ENCODE measurements at regions not wholly inside any gene's neighbourhood (a gene's known extent, or its start where the extent isn't known, plus 50 kb on each side); places are given as distances from the start of the nearest gene placed in this dataset.
"Not testable (repeated sequence)": the region's sequence is repeated elsewhere in the genome, so short reads cannot be mapped to it uniquely, and the experiment has no call there.

DNA sequence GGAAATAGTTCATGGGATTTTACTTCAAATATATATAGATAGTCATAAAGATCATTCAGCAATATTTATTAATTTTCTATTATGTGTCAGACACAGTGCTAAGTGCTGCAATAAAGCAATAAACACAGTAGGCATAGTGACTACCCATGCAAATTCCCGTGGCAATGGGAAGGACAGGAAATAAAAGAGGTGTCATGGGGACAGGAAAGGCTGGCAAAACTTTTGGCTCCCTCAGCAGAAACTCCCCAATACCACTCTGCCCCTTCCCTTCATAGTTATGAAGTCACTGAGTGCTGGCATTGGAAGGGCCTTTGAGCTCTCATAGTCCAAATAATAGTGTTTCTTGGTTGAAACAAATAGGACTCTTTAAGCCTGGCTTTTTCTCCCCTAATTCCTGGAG, 104.4 kb upstream of the DPT start:
- Mint-ChIP-seq H3K4me1 (peaks cover 9% of the 10 kb centered on the region), H3K27me3 (no peaks in the 10 kb centered on the region), H3K27ac (no peak overlapping the region), H3K4me3 (no peak overlapping the region), H3K36me3 (ENCODE audit: low read depth) (peaks cover 3% of the 10 kb centered on the region)
- H3K9me3 ChIP-seq (ENCODE audit: control insufficient read depth, low read length, poor library complexity, severe bottlenecking), result no peaks in the 10 kb centered on the region
- ATAC-seq (no peak), DNase-seq (no peak)

DNA sequence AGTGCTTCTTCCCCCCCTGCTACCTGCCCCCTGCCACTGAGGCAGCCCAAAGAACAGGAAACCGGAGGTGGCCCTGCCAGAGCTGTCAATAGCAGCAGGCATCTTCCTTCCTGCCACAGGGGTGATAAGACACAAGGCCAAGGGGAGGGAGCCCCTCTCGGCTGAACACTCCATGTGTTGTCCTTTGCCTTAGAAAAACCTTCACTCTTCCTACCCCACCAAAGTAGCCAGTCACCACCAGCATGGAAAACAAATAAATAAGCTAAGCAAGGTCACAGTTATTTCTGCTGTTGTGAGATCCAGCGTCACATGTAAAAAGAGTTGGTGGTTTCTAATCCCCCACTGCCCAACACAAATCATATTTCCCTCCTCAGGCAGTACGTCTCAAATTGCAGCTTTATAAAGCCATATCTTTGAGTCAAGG, 104.8 kb upstream of the DPT start:
- ATAC-seq, result no peak
- H3K36me3 Mint-ChIP-seq (ENCODE audit: low read depth), result peaks cover 3% of the 10 kb centered on the region
- peaks cover 9% of the 10 kb centered on the region for H3K4me1 Mint-ChIP-seq
- H3K27me3 Mint-ChIP-seq, result no peaks in the 10 kb centered on the region
- no peaks in the 10 kb centered on the region for H3K9me3 ChIP-seq (ENCODE audit: control insufficient read depth, low read length, poor library complexity, severe bottlenecking)
- no peak for DNase-seq
- H3K27ac Mint-ChIP-seq, result no peak overlapping the region
- H3K4me3 Mint-ChIP-seq, result no peak overlapping the region

GRCh38 chr1:168834225-168834872, 105.3 kb upstream of the DPT start:
- ATAC-seq, result no peak
- Mint-ChIP-seq H3K4me1 (peaks cover 9% of the 10 kb centered on the region), H3K27ac (no peak overlapping the region), H3K27me3 (no peaks in the 10 kb centered on the region), H3K36me3 (ENCODE audit: low read depth) (peaks cover 3% of the 10 kb centered on the region), H3K4me3 (no peak overlapping the region)
- no peak for DNase-seq
- H3K9me3 ChIP-seq (ENCODE audit: control insufficient read depth, low read length, poor library complexity, severe bottlenecking), result no peaks in the 10 kb centered on the region

DNA sequence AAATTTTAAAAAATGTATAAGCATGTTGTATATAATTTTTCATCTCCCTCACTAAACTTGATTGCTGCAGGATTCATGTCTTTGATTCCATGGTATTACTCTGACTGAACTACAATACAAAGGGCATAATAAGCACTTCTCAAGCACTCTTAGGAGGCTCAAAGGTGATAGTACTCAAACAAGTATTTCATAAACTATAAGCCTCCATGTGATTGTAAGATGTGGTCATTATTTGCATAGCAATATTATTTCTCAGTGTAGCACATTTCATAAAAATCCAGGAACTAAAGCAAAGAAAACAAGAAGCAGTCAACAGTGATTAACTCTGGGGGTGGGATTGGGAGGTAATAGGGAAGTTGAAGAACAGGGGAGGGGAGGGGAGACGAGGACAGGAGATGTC, 106.2 kb upstream of the DPT start:
- Mint-ChIP-seq H3K4me3 (no peak overlapping the region), H3K27ac (no peak overlapping the region), H3K4me1 (peaks cover 9% of the 10 kb centered on the region), H3K36me3 (ENCODE audit: low read depth) (peaks cover 3% of the 10 kb centered on the region), H3K27me3 (no peaks in the 10 kb centered on the region)
- ATAC-seq (no peak), DNase-seq (no peak)
- H3K9me3 ChIP-seq (ENCODE audit: control insufficient read depth, low read length, poor library complexity, severe bottlenecking), result no peaks in the 10 kb centered on the region

DNA sequence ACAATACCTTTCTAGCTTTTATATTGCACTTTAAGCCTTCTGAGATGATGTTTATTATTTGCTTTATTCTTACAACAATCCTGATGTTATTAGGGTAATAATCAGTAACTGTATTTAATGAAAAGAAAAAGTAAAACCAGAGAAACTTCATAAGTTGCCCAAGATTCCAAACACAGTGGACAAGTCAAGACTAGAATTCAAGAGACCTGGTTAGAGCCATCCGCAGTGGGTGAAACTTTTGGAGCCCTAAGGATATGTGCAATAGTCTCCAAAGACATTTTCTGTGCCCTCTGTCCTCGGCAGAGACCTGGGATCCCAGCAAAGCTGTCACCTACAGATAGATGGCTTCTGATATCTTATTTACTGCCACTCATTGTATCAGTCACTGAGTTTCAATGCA, 106.8 kb upstream of the DPT start:
- ATAC-seq, result no peak
- Mint-ChIP-seq H3K4me1 (peaks cover 9% of the 10 kb centered on the region), H3K27ac (no peak overlapping the region), H3K4me3 (no peak overlapping the region), H3K36me3 (ENCODE audit: low read depth) (peaks cover 3% of the 10 kb centered on the region), H3K27me3 (no peaks in the 10 kb centered on the region)
- no peak for DNase-seq
- no peaks in the 10 kb centered on the region for H3K9me3 ChIP-seq (ENCODE audit: control insufficient read depth, low read length, poor library complexity, severe bottlenecking)

DNA sequence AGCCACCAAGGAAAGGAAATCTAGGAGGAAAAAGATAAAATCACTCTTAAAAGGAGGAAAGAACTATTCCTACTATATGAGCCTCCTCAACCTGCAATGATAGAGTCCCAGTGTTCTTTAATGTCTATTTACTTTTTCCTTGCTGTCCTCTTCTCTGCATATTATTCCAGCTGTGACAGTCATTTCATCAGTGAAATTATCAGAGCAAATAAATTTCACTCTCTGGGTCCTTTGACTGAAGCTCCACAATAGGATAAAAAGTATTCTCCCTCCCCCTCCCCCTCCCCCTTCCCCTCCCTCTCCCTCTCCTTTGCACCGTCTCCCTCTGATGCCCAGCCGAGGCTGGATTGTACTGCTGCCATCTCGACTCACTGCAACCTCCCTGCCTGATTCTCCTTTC, 107.5 kb upstream of the DPT start:
- no peaks in the 10 kb centered on the region for H3K9me3 ChIP-seq (ENCODE audit: control insufficient read depth, low read length, poor library complexity, severe bottlenecking)
- H3K36me3 Mint-ChIP-seq (ENCODE audit: low read depth), result no peaks in the 10 kb centered on the region
- H3K27ac Mint-ChIP-seq, result no peak overlapping the region
- no peaks in the 10 kb centered on the region for H3K27me3 Mint-ChIP-seq
- H3K4me1 Mint-ChIP-seq, result peaks cover 9% of the 10 kb centered on the region
- no peak for ATAC-seq
- no peak for DNase-seq
- no peak overlapping the region for H3K4me3 Mint-ChIP-seq

DNA sequence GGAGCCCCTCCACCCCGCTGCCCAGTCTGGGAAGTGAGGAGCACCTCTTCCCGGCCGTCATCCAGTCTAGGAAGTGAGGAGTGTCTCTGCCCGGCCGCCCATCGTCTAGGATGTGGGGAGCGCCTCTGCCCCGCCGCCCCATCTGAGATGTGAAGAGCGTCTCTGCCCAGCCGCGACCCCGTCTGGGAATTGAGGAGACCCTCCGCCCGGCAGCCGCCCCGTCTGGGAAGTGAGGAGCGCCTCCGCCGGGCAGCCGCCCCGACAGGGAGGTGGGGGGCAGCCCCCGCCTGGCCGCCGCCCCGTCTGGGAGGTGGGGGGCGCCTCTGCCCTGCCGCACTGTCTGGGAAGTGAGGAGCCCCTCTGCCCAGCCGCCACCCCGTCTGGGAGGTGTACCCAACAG, 108.2 kb upstream of the DPT start:
- not testable (repeated sequence) for H3K9me3 ChIP-seq (ENCODE audit: control insufficient read depth, low read length, poor library complexity, severe bottlenecking); H3K27ac Mint-ChIP-seq; DNase-seq; H3K27me3 Mint-ChIP-seq; H3K4me3 Mint-ChIP-seq; ATAC-seq; H3K4me1 Mint-ChIP-seq; H3K36me3 Mint-ChIP-seq (ENCODE audit: low read depth)

DNA sequence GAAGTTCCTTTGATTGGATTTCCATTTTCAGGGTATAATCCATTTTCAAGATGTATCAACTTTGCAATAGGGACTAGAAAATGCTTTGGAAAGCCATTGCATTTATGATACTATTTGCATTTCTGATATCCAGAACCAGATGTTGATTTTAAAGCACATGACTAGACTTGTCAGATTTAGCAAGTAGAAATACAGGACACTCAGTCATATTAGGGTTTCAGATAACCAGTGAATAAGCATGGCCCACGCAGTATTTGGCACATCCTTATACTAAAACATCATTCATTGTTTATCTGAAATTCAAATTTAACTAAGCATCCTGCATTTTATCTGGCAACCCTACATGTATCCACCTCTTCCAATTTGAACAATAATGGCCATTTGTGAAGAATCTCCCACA, 113.3 kb upstream of the DPT start:
- Mint-ChIP-seq H3K36me3 (ENCODE audit: low read depth) (no peaks in the 10 kb centered on the region), H3K4me3 (no peak overlapping the region), H3K4me1 (no peaks in the 10 kb centered on the region), H3K27me3 (peaks cover 14% of the 10 kb centered on the region), H3K27ac (no peak overlapping the region)
- ATAC-seq, result no peak
- DNase-seq, result no peak
- H3K9me3 ChIP-seq (ENCODE audit: control insufficient read depth, low read length, poor library complexity, severe bottlenecking), result no peaks in the 10 kb centered on the region

- Mint-ChIP-seq H3K4me3 (no peak overlapping the region), H3K4me1 (no peaks in the 10 kb centered on the region), H3K36me3 (ENCODE audit: low read depth) (no peaks in the 10 kb centered on the region), H3K27me3 (peaks cover 20% of the 10 kb centered on the region), H3K27ac (no peak overlapping the region)
- DNase-seq (no peak), ATAC-seq (no peak)
- no peaks in the 10 kb centered on the region for H3K9me3 ChIP-seq (ENCODE audit: control insufficient read depth, low read length, poor library complexity, severe bottlenecking)
These were observed 113.9 kb upstream of the DPT start for GRCh38 chr1:168842916-168843315.

DNA sequence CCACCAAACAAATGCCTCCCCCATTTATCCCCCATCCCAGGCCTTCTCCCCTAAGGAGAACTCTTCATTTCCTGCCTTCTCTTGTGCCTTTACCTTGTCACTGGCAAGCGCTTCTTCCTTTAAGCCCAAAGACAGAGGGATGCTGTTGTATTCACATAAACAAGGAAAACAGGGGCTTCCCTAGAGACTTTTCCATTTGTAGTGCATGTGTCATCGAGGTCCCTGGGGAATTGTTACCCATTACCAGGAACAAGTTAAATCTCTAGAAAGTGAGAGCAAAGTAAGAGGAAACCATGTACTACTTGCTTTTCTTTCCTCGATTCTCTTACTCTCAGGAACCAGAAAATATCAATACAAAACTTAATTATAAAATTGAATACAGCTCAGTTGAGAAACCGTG, 114.4 kb upstream of the DPT start:
- Mint-ChIP-seq H3K36me3 (ENCODE audit: low read depth) (no peaks in the 10 kb centered on the region), H3K27ac (no peak overlapping the region), H3K27me3 (peaks cover 25% of the 10 kb centered on the region), H3K4me1 (no peaks in the 10 kb centered on the region), H3K4me3 (no peak overlapping the region)
- DNase-seq, result no peak
- no peaks in the 10 kb centered on the region for H3K9me3 ChIP-seq (ENCODE audit: control insufficient read depth, low read length, poor library complexity, severe bottlenecking)
- ATAC-seq, result no peak

- no peak for ATAC-seq
- Mint-ChIP-seq H3K27me3 (peaks cover 30% of the 10 kb centered on the region), H3K36me3 (ENCODE audit: low read depth) (no peaks in the 10 kb centered on the region), H3K27ac (no peak overlapping the region), H3K4me3 (no peak overlapping the region), H3K4me1 (no peaks in the 10 kb centered on the region)
- H3K9me3 ChIP-seq (ENCODE audit: control insufficient read depth, low read length, poor library complexity, severe bottlenecking), result no peaks in the 10 kb centered on the region
- DNase-seq, result no peak
These were observed 114.9 kb upstream of the DPT start for GRCh38 chr1:168843950-168844349.

DNA sequence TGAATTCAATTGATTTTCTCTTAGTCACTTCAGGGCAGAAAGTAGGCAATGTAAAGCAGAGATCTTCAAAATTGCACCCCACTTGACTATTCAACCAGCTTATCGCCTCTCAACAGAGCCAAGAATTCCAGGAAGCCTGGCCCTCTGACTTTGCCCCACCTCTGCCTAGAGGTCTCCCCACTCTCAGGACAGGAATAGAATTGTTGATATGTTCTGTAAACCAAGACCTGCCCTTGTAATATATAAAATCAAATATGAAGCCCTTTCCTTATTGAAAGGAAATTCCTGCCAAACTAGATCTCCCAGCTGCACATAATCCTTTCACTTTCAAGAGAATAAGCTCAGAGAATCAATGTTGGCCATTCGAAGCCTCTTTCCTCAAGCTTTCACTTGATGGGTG, 116.1 kb upstream of the DPT start:
- Mint-ChIP-seq H3K27me3 (peaks cover 41% of the 10 kb centered on the region), H3K27ac (no peak overlapping the region), H3K4me1 (no peaks in the 10 kb centered on the region), H3K4me3 (no peak overlapping the region), H3K36me3 (ENCODE audit: low read depth) (no peaks in the 10 kb centered on the region)
- no peak for ATAC-seq
- no peak for DNase-seq
- no peaks in the 10 kb centered on the region for H3K9me3 ChIP-seq (ENCODE audit: control insufficient read depth, low read length, poor library complexity, severe bottlenecking)

- H3K4me3 Mint-ChIP-seq, result no peak overlapping the region
- no peaks in the 10 kb centered on the region for H3K4me1 Mint-ChIP-seq
- ATAC-seq, result no peak
- peaks cover 41% of the 10 kb centered on the region for H3K27me3 Mint-ChIP-seq
- DNase-seq, result no peak
- H3K9me3 ChIP-seq (ENCODE audit: control insufficient read depth, low read length, poor library complexity, severe bottlenecking), result no peaks in the 10 kb centered on the region
- no peak overlapping the region for H3K27ac Mint-ChIP-seq
- H3K36me3 Mint-ChIP-seq (ENCODE audit: low read depth), result peaks cover 2% of the 10 kb centered on the region
These were observed 119.0 kb upstream of the DPT start for GRCh38 chr1:168848051-168848450.

DNA sequence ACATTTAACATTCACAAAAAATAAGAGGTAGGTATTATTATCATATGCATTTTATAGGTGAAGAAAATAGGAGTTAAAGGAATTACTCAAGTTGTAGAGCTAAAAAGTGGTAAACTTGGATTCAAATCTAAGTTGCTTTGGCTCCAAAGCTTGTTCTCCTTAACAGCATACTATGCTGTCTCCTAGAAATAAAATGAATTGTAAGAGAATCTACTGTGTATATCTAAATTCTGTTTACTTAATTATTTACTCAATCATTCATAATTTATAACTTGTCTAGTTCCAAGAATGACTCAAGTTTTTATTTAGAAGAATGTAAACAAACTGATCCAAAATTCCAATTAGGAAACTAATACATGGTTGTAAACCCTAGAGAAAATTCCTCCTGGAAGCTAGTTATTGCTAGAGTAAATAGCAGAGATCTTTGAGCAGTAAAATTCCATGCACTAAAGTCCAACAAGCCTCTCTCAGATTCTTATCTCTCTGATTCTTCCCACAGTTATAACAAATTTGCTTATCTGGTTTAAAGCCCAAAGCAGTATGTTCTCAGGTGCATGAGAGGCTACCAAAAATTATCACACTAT, 132.5 kb upstream of the DPT start:
- Mint-ChIP-seq H3K27me3 (no peaks in the 10 kb centered on the region), H3K4me3 (no peak overlapping the region), H3K4me1 (no peaks in the 10 kb centered on the region), H3K27ac (no peak overlapping the region), H3K36me3 (ENCODE audit: low read depth) (no peaks in the 10 kb centered on the region)
- DNase-seq (no peak), ATAC-seq (no peak)
- no peaks in the 10 kb centered on the region for H3K9me3 ChIP-seq (ENCODE audit: control insufficient read depth, low read length, poor library complexity, severe bottlenecking)
